MM.1S (cell line): ENCODE measurements at regions not wholly inside any gene's neighbourhood (a gene's known extent, or its start where the extent isn't known, plus 50 kb on each side); places are given as distances from the start of the nearest gene placed in this dataset.

Source experiments
- DNase-seq: peaks from one replicate; pipeline ENCODE4 v3.0.0-alpha.2; 2015
- H2AFZ ChIP-seq: fragments of 300-600 bp; sonication (generic); 2 replicates; pipeline ENCODE4 v1.6.0; 2016; ENCODE audit warnings: antibody characterized with exemption, low read length
- H3F3A ChIP-seq: fragments of 300-600 bp; sonication (generic); 2 replicates; pipeline ENCODE4 v1.6.1; 2016; ENCODE audit warnings: mild to moderate bottlenecking, antibody characterized with exemption, low read length, moderate library complexity, mixed read lengths; ENCODE audit not compliant: insufficient read depth
- H3K27ac ChIP-seq: fragments of 300-600 bp; sonication (generic); 2 replicates; pipeline ENCODE4 v1.5.1; 2016; ENCODE audit warnings: mild to moderate bottlenecking, low read length
- H3K27me3 ChIP-seq: fragments of 300-600 bp; sonication (generic); replicated peaks from 2 replicates; pipeline ENCODE4 v1.6.0; 2016; ENCODE audit warnings: low read length; ENCODE audit not compliant: insufficient read depth
- H3K36me3 ChIP-seq: fragments of 300-600 bp; sonication (generic); replicated peaks from 2 replicates; pipeline ENCODE4 v1.6.1; 2016; ENCODE audit warnings: mild to moderate bottlenecking, low read length, mixed read lengths; ENCODE audit not compliant: insufficient read depth
- H3K4me1 ChIP-seq: fragments of 300-600 bp; sonication (generic); 2 replicates; pipeline ENCODE4 v1.6.1; 2016; ENCODE audit warnings: low read length, mixed read lengths
- H3K4me2 ChIP-seq: fragments of 300-600 bp; sonication (generic); 2 replicates; pipeline ENCODE4 v1.6.0; 2016; ENCODE audit warnings: low read depth, low read length
- H3K4me3 ChIP-seq: fragments of 300-600 bp; sonication (generic); 2 replicates; pipeline ENCODE4 v1.5.1; 2016; ENCODE audit warnings: low read length, mixed read lengths
- H3K79me2 ChIP-seq: fragments of 300-600 bp; sonication (generic); 2 replicates; pipeline ENCODE4 v1.6.1; 2016; ENCODE audit warnings: mixed run types, low read length, mixed read lengths
- H3K9ac ChIP-seq: fragments of 300-600 bp; sonication (generic); 2 replicates; pipeline ENCODE4 v1.6.1; 2016; ENCODE audit warnings: low read length, mixed read lengths
- H3K9me2 ChIP-seq: fragments of 300-600 bp; sonication (generic); replicated peaks from 2 replicates; pipeline ENCODE4 v1.6.1; 2016; ENCODE audit warnings: mild to moderate bottlenecking, low read length, mixed read lengths; ENCODE audit not compliant: insufficient read depth
- H3K9me3 ChIP-seq: fragments of 300-600 bp; sonication (generic); replicated peaks from 2 replicates; pipeline ENCODE4 v1.6.1; 2016; ENCODE audit warnings: mild to moderate bottlenecking, low read length, mixed read lengths; ENCODE audit not compliant: insufficient read depth
- H4K20me1 ChIP-seq: fragments of 300-600 bp; sonication (generic); 2 replicates; pipeline ENCODE4 v1.6.1; 2016; ENCODE audit warnings: mild to moderate bottlenecking, low read length, moderate library complexity, mixed read lengths; ENCODE audit not compliant: insufficient read depth
- EZH2 ChIP-seq: fragments of 300-600 bp; sonication (generic); optimal IDR thresholded peaks from 2 replicates; pipeline ENCODE3; 2017; ENCODE audit warnings: low read depth, mild to moderate bottlenecking, antibody characterized with exemption, low read length, mixed read lengths
- EZH2phosphoT487 ChIP-seq: fragments of 300-600 bp; sonication (generic); IDR thresholded peaks from 2 replicates; pipeline ENCODE4 v1.6.1; 2018; ENCODE audit warnings: antibody characterized with exemption, low read length
- TF ChIP-seq, protein P1 (sequence below): fragments of 300-600 bp; sonication (generic); IDR thresholded peaks from 2 replicates; pipeline ENCODE4 v1.5.1; 2016; ENCODE audit warnings: antibody characterized with exemption, low read length, mixed read lengths

GRCh38 chr4:17332478-17332877, 179.4 kb downstream of the QDPR start:
- H3K79me2 ChIP-seq, result no peaks in the 10 kb centered on the region
- no peak overlapping the region for H3K9ac ChIP-seq
- H3K4me1 ChIP-seq, result peaks cover 17% of the 10 kb centered on the region
- H3K4me3 ChIP-seq, result no peak overlapping the region
- no peak overlapping the region for H3K27ac ChIP-seq
- peaks cover 8% of the 10 kb centered on the region; the same call in 1 of the 2 replicates for H3K27me3 ChIP-seq
- no peaks in the 10 kb centered on the region for H3K9me3 ChIP-seq
- no peak overlapping the region for H3K4me2 ChIP-seq
- no peaks in the 10 kb centered on the region for H4K20me1 ChIP-seq
- DNase-seq, result no peak
- no peak overlapping the region for H2AFZ ChIP-seq
- H3F3A ChIP-seq, result peaks cover 4% of the 10 kb centered on the region
- TF ChIP-seq EZH2phosphoT487, result no peak
- TF ChIP-seq, protein P1, sequence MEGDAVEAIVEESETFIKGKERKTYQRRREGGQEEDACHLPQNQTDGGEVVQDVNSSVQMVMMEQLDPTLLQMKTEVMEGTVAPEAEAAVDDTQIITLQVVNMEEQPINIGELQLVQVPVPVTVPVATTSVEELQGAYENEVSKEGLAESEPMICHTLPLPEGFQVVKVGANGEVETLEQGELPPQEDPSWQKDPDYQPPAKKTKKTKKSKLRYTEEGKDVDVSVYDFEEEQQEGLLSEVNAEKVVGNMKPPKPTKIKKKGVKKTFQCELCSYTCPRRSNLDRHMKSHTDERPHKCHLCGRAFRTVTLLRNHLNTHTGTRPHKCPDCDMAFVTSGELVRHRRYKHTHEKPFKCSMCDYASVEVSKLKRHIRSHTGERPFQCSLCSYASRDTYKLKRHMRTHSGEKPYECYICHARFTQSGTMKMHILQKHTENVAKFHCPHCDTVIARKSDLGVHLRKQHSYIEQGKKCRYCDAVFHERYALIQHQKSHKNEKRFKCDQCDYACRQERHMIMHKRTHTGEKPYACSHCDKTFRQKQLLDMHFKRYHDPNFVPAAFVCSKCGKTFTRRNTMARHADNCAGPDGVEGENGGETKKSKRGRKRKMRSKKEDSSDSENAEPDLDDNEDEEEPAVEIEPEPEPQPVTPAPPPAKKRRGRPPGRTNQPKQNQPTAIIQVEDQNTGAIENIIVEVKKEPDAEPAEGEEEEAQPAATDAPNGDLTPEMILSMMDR, result no peak
- TF ChIP-seq EZH2, result no peak
- H3K36me3 ChIP-seq, result no peaks in the 10 kb centered on the region
- no peaks in the 10 kb centered on the region for H3K9me2 ChIP-seq

DNA sequence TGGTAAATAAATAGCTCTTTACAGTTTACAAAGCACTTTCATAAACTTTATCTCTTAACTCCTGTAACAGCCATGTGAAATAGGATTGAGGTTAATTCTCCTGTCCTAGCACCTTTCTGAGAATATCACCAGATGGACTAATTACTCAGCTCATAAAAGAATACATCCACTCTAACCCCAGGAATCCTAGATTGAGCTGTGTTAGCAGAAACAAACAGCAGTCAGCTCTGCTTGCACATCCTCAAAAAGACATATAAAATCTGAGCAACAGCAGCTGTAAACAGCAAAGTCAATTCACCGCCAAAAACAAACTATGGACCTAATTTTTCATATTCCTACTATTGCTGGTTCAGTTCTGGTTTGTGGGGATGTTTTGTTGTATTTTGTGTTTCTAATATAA, 182.8 kb downstream of the QDPR start:
- Histone ChIP-seq H3K27ac (no peak overlapping the region), H3K9me2 (no peaks in the 10 kb centered on the region), H4K20me1 (no peaks in the 10 kb centered on the region), H3K4me2 (no peak overlapping the region), H3K36me3 (no peaks in the 10 kb centered on the region), H3K4me1 (no peaks in the 10 kb centered on the region), H3K27me3 (no peaks in the 10 kb centered on the region), H3F3A (no peaks in the 10 kb centered on the region), H3K9ac (no peak overlapping the region), H2AFZ (no peak overlapping the region), H3K4me3 (no peak overlapping the region), H3K9me3 (no peaks in the 10 kb centered on the region), H3K79me2 (no peaks in the 10 kb centered on the region)
- no peak for TF ChIP-seq EZH2
- TF ChIP-seq, protein P1, result no peak
- TF ChIP-seq EZH2phosphoT487, result no peak
- no peak for DNase-seq

- Histone ChIP-seq H3K27ac (no peak overlapping the region), H4K20me1 (no peaks in the 10 kb centered on the region), H3K4me3 (no peak overlapping the region), H3K4me1 (no peaks in the 10 kb centered on the region), H3K36me3 (no peaks in the 10 kb centered on the region), H3K4me2 (no peak overlapping the region), H2AFZ (no peak overlapping the region), H3F3A (no peaks in the 10 kb centered on the region), H3K27me3 (no peaks in the 10 kb centered on the region), H3K9me3 (no peaks in the 10 kb centered on the region), H3K79me2 (no peaks in the 10 kb centered on the region), H3K9me2 (no peaks in the 10 kb centered on the region), H3K9ac (no peak overlapping the region)
- TF ChIP-seq EZH2, result no peak
- no peak for TF ChIP-seq EZH2phosphoT487
- TF ChIP-seq, protein P1, result no peak
- DNase-seq, result no peak
Measured at GRCh38 chr4:17328141-17328815, 183.6 kb downstream of the QDPR start.
